ENCODE measurements at regions not wholly inside any gene's neighbourhood (a gene's known extent, or its start where the extent isn't known, plus 50 kb on each side); places are given as distances from the start of the nearest gene placed in this dataset.

DNA sequence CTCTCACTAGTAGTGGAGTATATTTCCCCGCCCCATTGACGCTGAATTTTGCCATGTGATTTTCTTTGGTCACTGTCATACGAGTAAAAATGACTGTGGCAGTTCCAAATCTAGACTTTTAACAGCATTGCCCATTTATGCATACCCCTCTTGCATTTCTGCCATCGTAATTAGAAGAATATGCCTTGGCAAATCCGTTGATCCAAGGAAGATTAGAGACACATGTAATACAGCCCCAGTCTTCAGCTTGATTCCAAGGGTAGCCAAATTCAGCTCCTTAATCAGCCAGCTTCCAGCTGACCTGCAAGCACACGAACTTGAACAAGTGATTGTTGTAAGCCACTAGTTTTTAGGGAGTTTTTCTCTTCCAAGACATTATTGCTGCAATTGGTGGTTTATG is 290.3 kb upstream of the ADAMTS5 start:
- DNase-seq = no peak

GRCh38 chr21:27251752-27252151 is 284.9 kb upstream of the ADAMTS5 start:
- no peak for DNase-seq

GRCh38 chr21:27250366-27250765 is 283.5 kb upstream of the ADAMTS5 start:
- no peak for DNase-seq

DNA sequence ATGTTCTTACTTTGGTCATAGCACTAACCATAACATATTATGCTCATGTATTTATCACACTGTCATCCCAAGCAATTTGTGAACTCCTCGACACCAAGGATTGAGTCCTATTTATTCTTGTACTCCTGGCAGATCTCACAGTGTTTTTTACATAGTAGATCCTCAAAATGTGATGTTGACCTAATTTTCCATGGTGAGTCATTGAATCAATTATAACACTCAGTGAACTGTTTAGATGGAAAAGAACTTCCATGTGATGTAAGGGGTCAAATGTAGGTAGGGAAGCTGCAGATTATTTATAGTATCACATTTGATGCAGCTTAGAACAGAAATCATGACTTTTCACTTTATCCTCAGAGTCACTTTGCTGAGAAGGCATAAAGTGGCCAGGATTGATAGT is 281.9 kb upstream of the ADAMTS5 start:
- DNase-seq = no peak

- no peak for DNase-seq
These were observed 279.9 kb upstream of the ADAMTS5 start for GRCh38 chr21:27246741-27247140.

GRCh38 chr21:27244776-27245175 is 277.9 kb upstream of the ADAMTS5 start:
- DNase-seq = no peak

DNA sequence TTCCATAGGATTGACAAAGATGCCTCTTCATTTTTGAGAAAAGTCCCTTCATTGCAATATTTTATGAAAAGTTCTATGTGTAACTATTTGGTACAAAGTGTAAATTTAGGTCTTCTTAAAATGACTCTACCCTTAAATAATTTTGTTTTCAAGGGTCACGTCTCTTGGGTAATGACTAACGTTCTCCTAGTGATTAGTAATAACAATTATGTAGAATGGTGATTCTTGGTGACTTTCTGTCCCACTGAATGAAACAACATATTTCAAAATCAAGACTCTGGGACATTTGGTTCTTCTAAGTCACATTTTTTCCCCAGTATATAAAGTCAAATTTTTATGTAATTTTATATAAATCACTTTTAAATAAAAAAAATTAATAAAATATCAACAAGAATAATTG is 277.5 kb upstream of the ADAMTS5 start:
- DNase-seq = no peak

- DNase-seq = no peak
These were observed 274.0 kb upstream of the ADAMTS5 start for GRCh38 chr21:27240839-27241238.

DNA sequence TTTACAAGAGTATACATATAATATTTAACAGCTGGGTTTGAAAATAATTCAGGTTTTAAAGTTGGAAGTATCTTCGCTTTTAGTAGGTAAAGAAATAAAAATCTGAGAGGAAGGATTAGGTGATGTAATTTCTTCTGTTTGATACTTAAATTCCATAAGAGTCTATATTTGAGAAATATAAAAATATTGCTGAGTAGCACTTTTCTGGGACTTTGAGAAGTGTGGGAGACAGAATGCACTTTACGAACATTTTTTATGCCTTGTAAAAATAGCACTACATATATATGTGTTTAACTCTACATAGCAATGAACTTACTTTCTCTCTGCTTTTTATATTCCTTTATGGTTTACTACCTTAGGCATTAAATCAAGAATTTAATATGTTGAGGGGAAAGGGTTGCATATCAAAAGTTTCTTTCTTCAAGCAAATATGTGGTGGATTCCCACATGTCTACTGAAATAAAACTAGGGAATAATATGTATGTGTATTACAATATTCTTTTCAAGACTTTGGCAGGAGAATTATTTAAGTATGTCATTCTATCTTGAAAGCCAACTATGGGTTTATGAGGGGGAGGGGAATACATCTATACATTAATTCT is 266.7 kb upstream of the ADAMTS5 start:
- no peak for DNase-seq

DNA sequence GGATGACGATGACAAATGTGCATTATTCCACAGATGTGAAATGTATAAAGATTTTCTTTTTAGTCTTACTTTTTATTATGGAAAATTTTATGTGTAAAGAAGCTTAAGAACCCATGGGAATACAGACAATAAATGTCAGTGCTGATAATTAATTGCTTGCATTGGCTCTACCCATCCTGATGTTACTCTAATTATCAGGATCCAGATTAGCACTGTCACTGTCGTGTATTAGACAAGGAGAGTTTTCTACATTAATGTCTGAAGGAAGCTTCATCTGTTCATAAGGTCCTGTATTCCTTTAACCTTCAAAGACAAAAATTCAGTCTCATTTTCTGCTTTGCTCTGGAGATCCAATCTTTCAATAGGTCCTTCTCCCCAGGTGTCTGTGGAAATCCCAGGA is 259.1 kb upstream of the ADAMTS5 start:
- no peak for DNase-seq

GRCh38 chr21:27225151-27225550 is 258.3 kb upstream of the ADAMTS5 start:
- no peak for DNase-seq

DNA sequence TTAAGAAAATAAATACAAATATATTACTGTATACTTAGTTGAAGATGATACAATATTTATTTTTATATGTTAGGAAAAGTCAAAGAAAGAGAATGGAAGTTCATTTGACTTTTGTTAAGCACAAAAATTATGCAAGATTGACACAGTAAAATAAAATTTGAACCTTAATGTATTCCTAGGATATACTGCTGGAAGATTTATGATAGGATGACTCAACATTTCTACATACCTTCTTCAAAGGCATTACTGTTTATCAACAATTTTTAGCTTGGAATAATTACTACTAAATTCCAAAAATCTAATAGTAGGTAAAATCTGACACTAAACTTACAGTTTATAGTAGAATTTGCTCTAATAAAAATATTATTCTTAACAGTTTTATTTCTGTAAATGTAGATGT is 257.3 kb upstream of the ADAMTS5 start:
- no peak for DNase-seq

DNA sequence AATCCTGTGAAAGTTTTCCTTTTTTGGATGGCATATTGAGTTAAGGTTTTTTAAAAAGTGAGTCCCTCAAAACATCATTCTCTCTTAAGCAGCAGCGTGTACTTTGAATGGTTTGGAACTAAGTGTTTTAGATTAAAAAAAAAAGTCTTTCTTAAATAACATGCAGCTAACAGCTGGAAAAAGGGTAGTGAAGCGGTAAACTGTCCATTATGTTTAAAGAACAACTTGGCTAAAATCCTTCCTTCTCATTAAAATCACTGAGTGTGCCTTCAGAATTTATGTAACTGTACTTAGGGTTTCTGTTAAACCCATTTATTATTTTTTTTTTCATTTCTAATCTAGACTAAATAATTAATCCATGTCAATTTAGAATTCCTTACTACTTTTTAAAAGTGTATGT is 254.2 kb upstream of the ADAMTS5 start:
- no peak for DNase-seq

- DNase-seq = no peak
These were observed 253.5 kb upstream of the ADAMTS5 start for GRCh38 chr21:27220416-27220815.

DNA sequence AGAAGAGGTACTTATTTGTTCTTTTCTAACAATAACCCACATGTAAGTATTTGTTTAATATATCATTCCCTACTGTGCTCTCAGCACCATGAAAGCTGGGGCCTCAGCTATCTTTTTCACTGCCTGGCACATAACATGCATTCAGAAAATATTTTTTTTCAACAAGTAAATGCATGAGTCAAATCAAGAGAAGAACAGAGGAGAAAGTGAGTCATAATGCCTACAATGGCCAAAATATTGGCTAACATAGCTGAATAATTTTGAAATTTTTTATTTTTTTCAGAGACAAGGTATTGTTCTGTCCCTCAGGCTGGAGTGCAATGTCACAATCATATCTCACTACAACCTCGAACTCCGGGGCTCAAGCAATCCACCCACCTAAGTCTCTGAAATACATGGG is 252.2 kb upstream of the ADAMTS5 start:
- DNase-seq = no peak

- DNase-seq = no peak
These were observed 246.4 kb upstream of the ADAMTS5 start for GRCh38 chr21:27213303-27213702.

- no peak for DNase-seq
These were observed 245.6 kb upstream of the ADAMTS5 start for GRCh38 chr21:27212441-27212840.

DNA sequence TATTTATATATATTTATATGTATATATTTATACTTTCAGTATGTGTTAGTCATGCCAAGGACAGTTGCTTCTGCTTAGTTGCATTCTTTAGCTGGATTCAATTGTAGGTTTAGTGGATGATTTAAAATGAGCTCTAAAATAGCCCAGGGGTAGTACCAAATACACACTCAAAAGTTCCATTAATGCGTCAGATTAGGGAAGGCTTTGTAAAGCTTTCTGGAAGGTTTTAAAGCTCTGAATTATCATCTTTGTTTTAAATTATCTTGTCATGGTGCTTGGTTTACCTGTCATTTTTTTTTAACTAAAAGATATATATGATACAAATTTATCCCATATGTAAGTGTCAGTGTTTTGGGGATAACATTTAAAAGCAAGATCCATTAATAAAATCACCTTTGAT is 242.7 kb upstream of the ADAMTS5 start:
- DNase-seq = no peak

- no peak for DNase-seq
These were observed 239.6 kb upstream of the ADAMTS5 start for GRCh38 chr21:27206368-27206982.

GRCh38 chr21:27202301-27202700 is 235.4 kb upstream of the ADAMTS5 start:
- DNase-seq = no peak

DNA sequence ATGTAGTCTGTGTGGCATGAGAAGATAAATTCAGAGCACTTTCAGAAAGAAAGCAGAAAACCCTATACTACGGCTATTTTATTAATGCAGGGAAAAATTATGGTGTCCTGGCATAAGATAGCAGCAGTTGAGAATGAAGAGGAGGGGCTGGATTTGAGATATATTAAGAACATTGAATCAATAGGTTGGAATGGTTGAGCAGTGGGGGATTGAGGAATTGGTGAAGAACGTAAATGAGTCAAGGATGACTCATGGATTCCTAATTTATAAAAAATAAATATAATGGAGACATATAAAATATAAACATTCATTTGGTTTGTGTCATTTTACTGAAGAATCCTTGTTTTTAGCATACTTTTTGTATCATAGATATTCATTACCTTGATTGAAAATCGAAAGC is 234.3 kb upstream of the ADAMTS5 start:
- DNase-seq = no peak

DNA sequence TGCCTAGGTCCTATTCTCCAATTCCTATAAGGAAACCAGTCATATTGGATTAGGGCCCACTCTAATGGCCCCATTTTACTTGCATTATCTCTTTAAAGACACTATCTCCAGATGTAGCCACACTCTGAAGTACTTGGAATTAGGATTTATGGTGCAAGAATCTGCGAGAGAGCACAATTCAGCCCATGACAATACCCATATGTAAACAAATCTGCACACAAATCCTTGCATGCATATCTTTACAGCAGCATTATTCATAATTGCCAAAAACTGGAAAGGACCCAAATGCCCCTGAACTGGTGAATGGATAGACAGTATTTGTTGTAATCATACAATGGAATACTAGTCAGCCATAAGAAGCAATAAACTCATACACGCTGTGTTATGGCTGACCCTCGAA is 229.8 kb upstream of the ADAMTS5 start:
- DNase-seq = no peak

GRCh38 chr21:27192281-27192949 is 225.5 kb upstream of the ADAMTS5 start:
- no peak for DNase-seq

DNA sequence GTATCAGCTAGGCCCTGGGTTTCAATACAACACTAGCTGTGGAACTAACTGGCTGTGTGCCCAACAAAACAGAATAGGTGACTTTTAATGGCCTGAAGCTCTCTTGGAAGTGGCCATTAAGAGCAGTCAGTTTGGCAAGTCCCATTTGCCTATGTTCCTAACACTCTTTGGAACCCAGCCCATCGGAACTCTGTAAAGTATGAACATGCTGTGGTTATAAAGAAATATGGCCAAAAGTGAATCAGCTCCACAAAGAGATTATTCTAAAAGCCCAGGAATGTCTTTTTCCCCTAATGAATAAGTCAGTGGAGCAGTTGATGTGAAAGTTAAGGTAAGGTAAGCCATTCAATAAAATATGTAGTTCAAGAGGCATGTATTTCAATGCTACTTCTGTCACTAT is 223.7 kb upstream of the ADAMTS5 start:
- no peak for DNase-seq

- DNase-seq = no peak
These were observed 223.0 kb upstream of the ADAMTS5 start for GRCh38 chr21:27189870-27190269.
